Ishikawa (cell line): ENCODE measurements at regions not wholly inside any gene's neighbourhood (a gene's known extent, or its start where the extent isn't known, plus 50 kb on each side); places are given as distances from the start of the nearest gene placed in this dataset.

ENCODE experiments used
- CEBPB ChIP-seq: IDR thresholded peaks from 2 replicates; pipeline ENCODE4 v1.6.1; 2012
- CREB1 ChIP-seq: IDR thresholded peaks from 2 replicates; pipeline ENCODE4 v1.6.1; 2012; ENCODE audit warnings: low read depth
- EP300 ChIP-seq: IDR thresholded peaks from 2 replicates; pipeline ENCODE4 v1.6.1; 2012; ENCODE audit warnings: borderline replicate concordance
- RAD21 ChIP-seq: IDR thresholded peaks from 2 replicates; pipeline ENCODE4 v1.6.1; 2012; ENCODE audit warnings: low read depth
- ZBTB7A ChIP-seq: IDR thresholded peaks from 2 replicates; pipeline ENCODE4 v1.6.1; 2012; ENCODE audit warnings: low read depth
- TF ChIP-seq, protein P1 (sequence below): IDR thresholded peaks from 2 replicates; pipeline ENCODE4 v1.6.1; 2012
- TF ChIP-seq, protein P2 (sequence below): IDR thresholded peaks from 2 replicates; pipeline ENCODE4 v1.6.1; 2012

DNA sequence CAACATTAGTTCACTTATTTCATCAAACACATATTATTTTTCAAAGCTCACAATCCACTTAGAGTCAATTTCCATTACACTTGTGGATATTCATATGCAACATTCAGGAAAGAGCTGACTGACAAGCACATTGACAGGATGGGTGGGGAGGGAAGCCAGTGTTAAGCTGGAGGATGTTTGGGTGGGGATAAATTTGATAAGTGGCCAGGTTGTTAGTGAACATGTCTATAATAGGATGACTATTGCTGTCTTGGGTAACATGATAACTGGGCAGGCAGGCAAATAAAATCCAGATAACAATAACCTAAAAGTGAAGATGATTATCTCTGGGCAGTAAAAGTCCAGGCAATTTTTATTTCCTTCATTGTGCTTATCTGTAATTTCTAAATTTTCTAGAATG lies 73.8 kb upstream of the OSBPL8 start:
- TF ChIP-seq CREB1 (no peak), CEBPB (no peak), ZBTB7A (no peak), EP300 (no peak), RAD21 (no peak)
- TF ChIP-seq, protein P1, sequence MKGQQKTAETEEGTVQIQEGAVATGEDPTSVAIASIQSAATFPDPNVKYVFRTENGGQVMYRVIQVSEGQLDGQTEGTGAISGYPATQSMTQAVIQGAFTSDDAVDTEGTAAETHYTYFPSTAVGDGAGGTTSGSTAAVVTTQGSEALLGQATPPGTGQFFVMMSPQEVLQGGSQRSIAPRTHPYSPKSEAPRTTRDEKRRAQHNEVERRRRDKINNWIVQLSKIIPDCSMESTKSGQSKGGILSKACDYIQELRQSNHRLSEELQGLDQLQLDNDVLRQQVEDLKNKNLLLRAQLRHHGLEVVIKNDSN: no peak
- TF ChIP-seq, protein P2, sequence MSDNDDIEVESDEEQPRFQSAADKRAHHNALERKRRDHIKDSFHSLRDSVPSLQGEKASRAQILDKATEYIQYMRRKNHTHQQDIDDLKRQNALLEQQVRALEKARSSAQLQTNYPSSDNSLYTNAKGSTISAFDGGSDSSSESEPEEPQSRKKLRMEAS: no peak
